ENCODE measurements at regions not wholly inside any gene's neighbourhood (a gene's known extent, or its start where the extent isn't known, plus 50 kb on each side); places are given as distances from the start of the nearest gene placed in this dataset.

DNA sequence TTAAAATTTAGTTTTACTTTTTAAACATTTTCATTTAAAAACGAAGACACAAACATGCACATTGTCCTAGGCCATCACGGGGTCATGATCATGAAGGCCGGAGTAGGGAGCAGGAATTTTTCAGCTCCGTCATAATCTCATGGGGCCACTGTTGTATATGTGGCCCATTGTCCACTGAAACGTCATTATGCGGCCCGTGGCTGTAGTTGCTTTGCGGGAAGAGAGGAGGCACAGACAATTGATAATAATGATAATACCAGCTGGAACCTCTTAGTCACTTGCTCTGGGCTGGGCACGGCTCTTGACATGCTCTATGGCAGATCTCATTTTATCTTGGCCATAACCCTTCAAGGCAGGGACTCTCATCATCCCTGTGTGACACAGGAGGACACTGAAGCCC is 56.5 kb upstream of the FNDC1 start:
- TF ChIP-seq, protein P1, sequence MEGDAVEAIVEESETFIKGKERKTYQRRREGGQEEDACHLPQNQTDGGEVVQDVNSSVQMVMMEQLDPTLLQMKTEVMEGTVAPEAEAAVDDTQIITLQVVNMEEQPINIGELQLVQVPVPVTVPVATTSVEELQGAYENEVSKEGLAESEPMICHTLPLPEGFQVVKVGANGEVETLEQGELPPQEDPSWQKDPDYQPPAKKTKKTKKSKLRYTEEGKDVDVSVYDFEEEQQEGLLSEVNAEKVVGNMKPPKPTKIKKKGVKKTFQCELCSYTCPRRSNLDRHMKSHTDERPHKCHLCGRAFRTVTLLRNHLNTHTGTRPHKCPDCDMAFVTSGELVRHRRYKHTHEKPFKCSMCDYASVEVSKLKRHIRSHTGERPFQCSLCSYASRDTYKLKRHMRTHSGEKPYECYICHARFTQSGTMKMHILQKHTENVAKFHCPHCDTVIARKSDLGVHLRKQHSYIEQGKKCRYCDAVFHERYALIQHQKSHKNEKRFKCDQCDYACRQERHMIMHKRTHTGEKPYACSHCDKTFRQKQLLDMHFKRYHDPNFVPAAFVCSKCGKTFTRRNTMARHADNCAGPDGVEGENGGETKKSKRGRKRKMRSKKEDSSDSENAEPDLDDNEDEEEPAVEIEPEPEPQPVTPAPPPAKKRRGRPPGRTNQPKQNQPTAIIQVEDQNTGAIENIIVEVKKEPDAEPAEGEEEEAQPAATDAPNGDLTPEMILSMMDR (IDR thresholded peaks at IDR 0.05), result no peak
- no peak for TF ChIP-seq POLR2A (IDR thresholded peaks at IDR 0.05)

All from esophagus squamous epithelium (tissue), 4 donors.